22Rv1 (cell line): ENCODE measurements at regions not wholly inside any gene's neighbourhood (a gene's known extent, or its start where the extent isn't known, plus 50 kb on each side); places are given as distances from the start of the nearest gene placed in this dataset.

Experiments
- H3K27ac ChIP-seq: fragments of 450-650 bp; 2 replicates; pipeline ENCODE4 v1.5.1; 2017
- CTCF ChIP-seq: fragments of 450-650 bp; IDR thresholded peaks from 2 replicates; pipeline ENCODE4 v1.5.1; 2017; ENCODE audit warnings: mild to moderate bottlenecking
- ZFX ChIP-seq: fragments of 450-650 bp; IDR thresholded peaks from 2 replicates; pipeline ENCODE4 v1.6.1; 2017; ENCODE audit warnings: antibody characterized with exemption, borderline replicate concordance

- TF ChIP-seq CTCF = no peak
- TF ChIP-seq ZFX = no peak
- no peak overlapping the region for H3K27ac ChIP-seq
These were observed 367.6 kb upstream of the PLSCR5 start for GRCh38 chr3:146972726-146973125.

- no peak overlapping the region for H3K27ac ChIP-seq
- no peak for TF ChIP-seq CTCF
- no peak for TF ChIP-seq ZFX
These were observed 365.1 kb upstream of the PLSCR5 start for GRCh38 chr3:146970236-146970635.

- TF ChIP-seq ZFX (no peak), CTCF (no peak)
- H3K27ac ChIP-seq = no peak overlapping the region
These were observed 364.2 kb upstream of the PLSCR5 start for GRCh38 chr3:146969356-146969755.

- no peak overlapping the region for H3K27ac ChIP-seq
- TF ChIP-seq CTCF = no peak
- no peak for TF ChIP-seq ZFX
These were observed 363.1 kb upstream of the PLSCR5 start for GRCh38 chr3:146968204-146968651.

- TF ChIP-seq CTCF (no peak), ZFX (no peak)
- H3K27ac ChIP-seq = no peak overlapping the region
These were observed 362.6 kb upstream of the PLSCR5 start for GRCh38 chr3:146967783-146968182.

GRCh38 chr3:146966124-146966523 lies 361.0 kb upstream of the PLSCR5 start:
- TF ChIP-seq ZFX (no peak), CTCF (no peak)
- H3K27ac ChIP-seq = no peak overlapping the region

DNA sequence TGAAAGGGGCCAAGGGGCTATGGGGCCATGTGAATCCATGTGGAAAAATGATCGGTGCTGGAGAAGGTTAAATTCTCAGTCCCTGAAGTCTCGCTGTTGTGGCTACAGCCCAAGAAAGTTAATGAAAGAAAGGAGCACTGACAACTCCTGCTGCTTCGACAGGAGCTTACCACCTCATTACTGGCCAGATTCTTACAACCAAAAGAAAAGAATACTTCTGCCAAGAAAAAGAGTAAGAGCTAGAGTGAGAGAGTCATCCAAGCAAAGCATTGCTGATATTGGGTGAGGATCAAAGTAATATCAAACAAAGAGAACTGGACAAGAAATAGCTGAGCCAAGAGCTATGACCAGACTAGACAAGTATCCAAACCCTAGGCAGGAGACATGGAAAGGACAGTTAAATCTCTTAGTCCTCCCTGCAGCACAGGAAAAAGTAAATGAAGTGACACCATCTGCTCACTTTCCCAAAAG lies 348.4 kb upstream of the PLSCR5 start:
- TF ChIP-seq ZFX = no peak
- no peak for TF ChIP-seq CTCF
- no peak overlapping the region for H3K27ac ChIP-seq
